ENCODE measurements at regions not wholly inside any gene's neighbourhood (a gene's known extent, or its start where the extent isn't known, plus 50 kb on each side); places are given as distances from the start of the nearest gene placed in this dataset.
"Not testable (repeated sequence)": the region's sequence is repeated elsewhere in the genome, so short reads cannot be mapped to it uniquely, and the experiment has no call there.

- H3K4me3 ChIP-seq (ENCODE audit: low read depth, low read length): no peak overlapping the region
- no peak for TF ChIP-seq CTCF (IDR thresholded peaks at IDR 0.05; ENCODE audit: low read depth, low read length)
Observed at GRCh38 chr21:43289442-43289841, 120.6 kb downstream of the CRYAA start.

GRCh38 chr21:43287795-43288755, 119.3 kb downstream of the CRYAA start:
- no peak for TF ChIP-seq CTCF (IDR thresholded peaks at IDR 0.05; ENCODE audit: low read depth, low read length)
- H3K4me3 ChIP-seq (ENCODE audit: low read depth, low read length): no peak overlapping the region

GRCh38 chr21:43287111-43287760, 118.4 kb downstream of the CRYAA start:
- TF ChIP-seq CTCF (IDR thresholded peaks at IDR 0.05; ENCODE audit: low read depth, low read length): no peak
- H3K4me3 ChIP-seq (ENCODE audit: low read depth, low read length): no peak overlapping the region

- no peak for TF ChIP-seq CTCF (IDR thresholded peaks at IDR 0.05; ENCODE audit: low read depth, low read length)
- H3K4me3 ChIP-seq (ENCODE audit: low read depth, low read length): no peak overlapping the region
Observed at GRCh38 chr21:43286196-43286595, 117.4 kb downstream of the CRYAA start.

GRCh38 chr21:43284700-43285099, 115.9 kb downstream of the CRYAA start:
- TF ChIP-seq CTCF (IDR thresholded peaks at IDR 0.05; ENCODE audit: low read depth, low read length): no peak
- H3K4me3 ChIP-seq (ENCODE audit: low read depth, low read length): no peak overlapping the region

GRCh38 chr21:43284238-43284637, 115.4 kb downstream of the CRYAA start:
- H3K4me3 ChIP-seq (ENCODE audit: low read depth, low read length): no peak overlapping the region
- TF ChIP-seq CTCF (IDR thresholded peaks at IDR 0.05; ENCODE audit: low read depth, low read length): no peak

GRCh38 chr21:43283925-43284221, 115.1 kb downstream of the CRYAA start:
- H3K4me3 ChIP-seq (ENCODE audit: low read depth, low read length): not testable (repeated sequence)

All from WI38 (cell line).